MM.1S (cell line): ENCODE measurements at regions not wholly inside any gene's neighbourhood (a gene's known extent, or its start where the extent isn't known, plus 50 kb on each side); places are given as distances from the start of the nearest gene placed in this dataset.

Source experiments
- DNase-seq: peaks from one replicate; pipeline ENCODE4 v3.0.0-alpha.2; 2015
- H2AFZ ChIP-seq: fragments of 300-600 bp; sonication (generic); 2 replicates; pipeline ENCODE4 v1.6.0; 2016; ENCODE audit warnings: antibody characterized with exemption, low read length
- H3F3A ChIP-seq: fragments of 300-600 bp; sonication (generic); 2 replicates; pipeline ENCODE4 v1.6.1; 2016; ENCODE audit warnings: mild to moderate bottlenecking, antibody characterized with exemption, low read length, moderate library complexity, mixed read lengths; ENCODE audit not compliant: insufficient read depth
- H3K27ac ChIP-seq: fragments of 300-600 bp; sonication (generic); 2 replicates; pipeline ENCODE4 v1.5.1; 2016; ENCODE audit warnings: mild to moderate bottlenecking, low read length
- H3K27me3 ChIP-seq: fragments of 300-600 bp; sonication (generic); replicated peaks from 2 replicates; pipeline ENCODE4 v1.6.0; 2016; ENCODE audit warnings: low read length; ENCODE audit not compliant: insufficient read depth
- H3K36me3 ChIP-seq: fragments of 300-600 bp; sonication (generic); replicated peaks from 2 replicates; pipeline ENCODE4 v1.6.1; 2016; ENCODE audit warnings: mild to moderate bottlenecking, low read length, mixed read lengths; ENCODE audit not compliant: insufficient read depth
- H3K4me1 ChIP-seq: fragments of 300-600 bp; sonication (generic); 2 replicates; pipeline ENCODE4 v1.6.1; 2016; ENCODE audit warnings: low read length, mixed read lengths
- H3K4me2 ChIP-seq: fragments of 300-600 bp; sonication (generic); 2 replicates; pipeline ENCODE4 v1.6.0; 2016; ENCODE audit warnings: low read depth, low read length
- H3K4me3 ChIP-seq: fragments of 300-600 bp; sonication (generic); 2 replicates; pipeline ENCODE4 v1.5.1; 2016; ENCODE audit warnings: low read length, mixed read lengths
- H3K79me2 ChIP-seq: fragments of 300-600 bp; sonication (generic); 2 replicates; pipeline ENCODE4 v1.6.1; 2016; ENCODE audit warnings: mixed run types, low read length, mixed read lengths
- H3K9ac ChIP-seq: fragments of 300-600 bp; sonication (generic); 2 replicates; pipeline ENCODE4 v1.6.1; 2016; ENCODE audit warnings: low read length, mixed read lengths
- H3K9me2 ChIP-seq: fragments of 300-600 bp; sonication (generic); replicated peaks from 2 replicates; pipeline ENCODE4 v1.6.1; 2016; ENCODE audit warnings: mild to moderate bottlenecking, low read length, mixed read lengths; ENCODE audit not compliant: insufficient read depth
- H3K9me3 ChIP-seq: fragments of 300-600 bp; sonication (generic); replicated peaks from 2 replicates; pipeline ENCODE4 v1.6.1; 2016; ENCODE audit warnings: mild to moderate bottlenecking, low read length, mixed read lengths; ENCODE audit not compliant: insufficient read depth
- H4K20me1 ChIP-seq: fragments of 300-600 bp; sonication (generic); 2 replicates; pipeline ENCODE4 v1.6.1; 2016; ENCODE audit warnings: mild to moderate bottlenecking, low read length, moderate library complexity, mixed read lengths; ENCODE audit not compliant: insufficient read depth
- EZH2 ChIP-seq: fragments of 300-600 bp; sonication (generic); optimal IDR thresholded peaks from 2 replicates; pipeline ENCODE3; 2017; ENCODE audit warnings: low read depth, mild to moderate bottlenecking, antibody characterized with exemption, low read length, mixed read lengths
- EZH2phosphoT487 ChIP-seq: fragments of 300-600 bp; sonication (generic); IDR thresholded peaks from 2 replicates; pipeline ENCODE4 v1.6.1; 2018; ENCODE audit warnings: antibody characterized with exemption, low read length
- TF ChIP-seq, protein P1 (sequence below): fragments of 300-600 bp; sonication (generic); IDR thresholded peaks from 2 replicates; pipeline ENCODE4 v1.5.1; 2016; ENCODE audit warnings: antibody characterized with exemption, low read length, mixed read lengths

DNA sequence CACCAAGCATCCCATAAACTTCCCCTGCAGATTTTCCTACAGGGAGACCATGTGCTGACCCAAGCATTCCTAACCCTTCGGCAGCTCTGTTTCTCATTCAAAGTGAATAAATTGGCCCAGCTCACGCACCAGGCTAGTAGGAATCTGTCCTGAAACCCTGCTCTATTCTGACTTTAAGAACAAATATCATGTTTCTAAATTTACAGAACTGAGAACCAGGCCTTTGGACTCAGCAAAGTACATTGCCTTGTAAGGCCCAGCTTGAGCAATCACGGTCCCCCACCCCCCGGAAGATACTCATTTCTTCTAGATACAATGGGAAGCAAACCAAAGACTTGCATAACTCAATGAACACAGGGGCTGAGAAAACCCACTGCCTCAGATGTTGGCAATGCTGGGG, 160.1 kb upstream of the NFIA start:
- no peaks in the 10 kb centered on the region for H3K4me1 ChIP-seq
- H3K9me2 ChIP-seq = no peaks in the 10 kb centered on the region
- H2AFZ ChIP-seq = no peak overlapping the region

DNA sequence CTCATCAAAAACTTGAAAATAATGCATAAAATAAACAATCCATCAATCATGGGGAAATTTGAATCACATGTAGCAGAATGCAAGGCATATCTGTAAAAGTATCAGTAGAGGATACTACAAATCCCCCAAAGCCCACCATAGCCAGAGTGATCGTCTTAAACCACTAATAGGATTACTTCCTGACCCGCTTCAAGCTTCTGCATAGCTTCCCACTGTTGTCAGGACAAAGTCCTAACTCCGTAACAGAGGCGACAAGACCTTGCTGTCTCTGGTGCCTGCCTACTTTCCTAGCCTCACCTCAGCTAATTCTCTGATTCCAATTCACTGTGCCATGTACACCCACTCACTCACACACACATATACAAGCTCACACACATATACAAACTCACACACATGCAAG, 161.2 kb upstream of the NFIA start:
- H3K79me2 ChIP-seq = no peaks in the 10 kb centered on the region
- H3K9me3 ChIP-seq = no peaks in the 10 kb centered on the region
- no peaks in the 10 kb centered on the region for H3K27me3 ChIP-seq
- TF ChIP-seq EZH2phosphoT487 (no peak), EZH2 (no peak)
- TF ChIP-seq, protein P1, sequence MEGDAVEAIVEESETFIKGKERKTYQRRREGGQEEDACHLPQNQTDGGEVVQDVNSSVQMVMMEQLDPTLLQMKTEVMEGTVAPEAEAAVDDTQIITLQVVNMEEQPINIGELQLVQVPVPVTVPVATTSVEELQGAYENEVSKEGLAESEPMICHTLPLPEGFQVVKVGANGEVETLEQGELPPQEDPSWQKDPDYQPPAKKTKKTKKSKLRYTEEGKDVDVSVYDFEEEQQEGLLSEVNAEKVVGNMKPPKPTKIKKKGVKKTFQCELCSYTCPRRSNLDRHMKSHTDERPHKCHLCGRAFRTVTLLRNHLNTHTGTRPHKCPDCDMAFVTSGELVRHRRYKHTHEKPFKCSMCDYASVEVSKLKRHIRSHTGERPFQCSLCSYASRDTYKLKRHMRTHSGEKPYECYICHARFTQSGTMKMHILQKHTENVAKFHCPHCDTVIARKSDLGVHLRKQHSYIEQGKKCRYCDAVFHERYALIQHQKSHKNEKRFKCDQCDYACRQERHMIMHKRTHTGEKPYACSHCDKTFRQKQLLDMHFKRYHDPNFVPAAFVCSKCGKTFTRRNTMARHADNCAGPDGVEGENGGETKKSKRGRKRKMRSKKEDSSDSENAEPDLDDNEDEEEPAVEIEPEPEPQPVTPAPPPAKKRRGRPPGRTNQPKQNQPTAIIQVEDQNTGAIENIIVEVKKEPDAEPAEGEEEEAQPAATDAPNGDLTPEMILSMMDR = no peak
- H3K4me3 ChIP-seq = no peak overlapping the region
- H3K27ac ChIP-seq = no peak overlapping the region
- no peaks in the 10 kb centered on the region for H3K4me1 ChIP-seq
- no peaks in the 10 kb centered on the region for H3K9me2 ChIP-seq
- DNase-seq = no peak
- no peak overlapping the region for H2AFZ ChIP-seq
- no peaks in the 10 kb centered on the region for H3F3A ChIP-seq
- no peak overlapping the region for H3K4me2 ChIP-seq
- H3K36me3 ChIP-seq = no peaks in the 10 kb centered on the region
- H3K9ac ChIP-seq = no peak overlapping the region
- no peaks in the 10 kb centered on the region for H4K20me1 ChIP-seq

More for the DNA sequence above, 160.1 kb upstream of the NFIA start:
- Histone ChIP-seq H3K27me3 (no peaks in the 10 kb centered on the region), H4K20me1 (no peaks in the 10 kb centered on the region), H3K9me3 (no peaks in the 10 kb centered on the region), H3K9ac (no peak overlapping the region), H3K27ac (no peak overlapping the region), H3K4me3 (no peak overlapping the region), H3K36me3 (no peaks in the 10 kb centered on the region), H3K4me2 (no peak overlapping the region), H3K79me2 (no peaks in the 10 kb centered on the region), H3F3A (no peaks in the 10 kb centered on the region)
- DNase-seq = no peak
- TF ChIP-seq, protein P1 = no peak
- TF ChIP-seq EZH2phosphoT487 (no peak), EZH2 (no peak)

DNA sequence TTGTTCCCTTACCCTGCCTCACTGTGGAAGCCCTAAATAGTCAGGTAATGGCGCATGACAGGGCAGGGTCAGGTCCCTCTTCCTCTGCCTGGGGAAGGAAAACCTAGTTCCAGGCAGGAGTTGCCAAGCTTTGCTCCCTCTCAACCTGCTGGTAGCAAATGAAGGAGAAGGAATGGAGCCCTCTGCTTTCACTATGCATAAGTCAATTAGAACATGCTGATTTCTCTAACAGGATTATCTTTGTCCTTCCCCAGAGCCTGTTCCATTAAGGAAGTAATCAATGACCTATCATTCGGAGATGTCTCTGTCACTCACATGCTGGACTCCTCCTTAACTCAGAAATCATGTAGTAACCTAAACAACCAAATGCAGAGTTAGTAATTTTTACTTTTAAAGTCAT, 161.8 kb upstream of the NFIA start:
- Histone ChIP-seq H3K36me3 (no peaks in the 10 kb centered on the region), H3K9ac (no peak overlapping the region), H3K4me2 (no peak overlapping the region), H3K9me2 (no peaks in the 10 kb centered on the region), H3K79me2 (no peaks in the 10 kb centered on the region), H4K20me1 (no peaks in the 10 kb centered on the region), H2AFZ (no peak overlapping the region), H3K4me1 (no peaks in the 10 kb centered on the region), H3F3A (no peaks in the 10 kb centered on the region), H3K9me3 (no peaks in the 10 kb centered on the region), H3K27ac (no peak overlapping the region), H3K27me3 (no peaks in the 10 kb centered on the region), H3K4me3 (no peak overlapping the region)
- DNase-seq = no peak
- TF ChIP-seq EZH2 (no peak), EZH2phosphoT487 (no peak)
- TF ChIP-seq, protein P1 = no peak

DNA sequence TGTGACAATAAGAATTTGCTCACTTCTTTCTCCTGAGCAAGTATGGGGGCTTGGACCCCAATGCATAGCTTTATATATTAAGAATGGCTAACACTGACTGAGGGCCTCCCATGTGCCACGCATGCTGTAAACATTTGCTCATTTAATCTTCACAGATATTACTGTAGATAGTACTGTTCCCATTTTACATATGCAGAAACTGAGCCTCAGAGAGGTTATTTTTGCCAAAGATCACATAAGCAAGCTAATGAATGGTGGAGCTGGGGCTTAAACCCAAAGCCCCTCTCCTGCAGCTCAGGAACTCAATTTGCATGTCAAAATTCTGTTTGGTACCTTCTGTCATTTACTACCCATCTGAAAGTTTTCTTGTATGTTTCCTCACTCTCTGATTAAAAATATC, 163.5 kb upstream of the NFIA start:
- Histone ChIP-seq H3K27me3 (no peaks in the 10 kb centered on the region), H3K4me3 (no peak overlapping the region), H2AFZ (no peak overlapping the region), H3K9ac (no peak overlapping the region), H3F3A (no peaks in the 10 kb centered on the region), H3K9me2 (no peaks in the 10 kb centered on the region), H4K20me1 (no peaks in the 10 kb centered on the region), H3K4me2 (no peak overlapping the region), H3K4me1 (no peaks in the 10 kb centered on the region), H3K27ac (no peak overlapping the region), H3K9me3 (no peaks in the 10 kb centered on the region), H3K36me3 (no peaks in the 10 kb centered on the region), H3K79me2 (no peaks in the 10 kb centered on the region)
- DNase-seq = no peak
- TF ChIP-seq, protein P1 = no peak
- TF ChIP-seq EZH2phosphoT487 (no peak), EZH2 (no peak)
